ENCODE measurements at regions not wholly inside any gene's neighbourhood (a gene's known extent, or its start where the extent isn't known, plus 50 kb on each side); places are given as distances from the start of the nearest gene placed in this dataset.

GRCh38 chr14:100484531-100485267 is 102.5 kb downstream of the BEGAIN start:
- no peak overlapping the region for H3K4me3 ChIP-seq (ENCODE audit: low read depth, low read length)
- ChIA-PET POLR2A (interaction anchor here (0.6 kb wide), 1 partner anchor 21 kb away, joined by 4 read pairs; no protein-coding TSS in a partner anchor), CTCF (no interaction called here)
- TF ChIP-seq CTCF (IDR thresholded peaks at IDR 0.05; ENCODE audit: insufficient read depth, low read length, missing control alignments) = no peak
- no peak for DNase-seq (ENCODE audit: low read depth, low spot score)

- DNase-seq (ENCODE audit: low read depth, low spot score) = peak; percentile 93
- ChIA-PET POLR2A (interaction anchor here (0.6 to 1.4 kb wide), 2 partner anchors 10 to 522 kb away, joined by 3 to 8 read pairs; no protein-coding TSS in a partner anchor), CTCF (no interaction called here)
- H3K4me3 ChIP-seq (ENCODE audit: low read depth, low read length) = peak overlapping the region; percentile 31
- TF ChIP-seq CTCF (IDR thresholded peaks at IDR 0.05; ENCODE audit: insufficient read depth, low read length, missing control alignments) = no peak
These were observed 101.0 kb downstream of the BEGAIN start for GRCh38 chr14:100486025-100486828.
